Right lobe of liver (tissue), 6 donors: ENCODE measurements at regions not wholly inside any gene's neighbourhood (a gene's known extent, or its start where the extent isn't known, plus 50 kb on each side); places are given as distances from the start of the nearest gene placed in this dataset.

Source experiments
- ATAC-seq, 4 donors: fragments of 200-7000 bp; cut with Tn5 transposase; one replicate each; pipeline ENCODE4 v1.9.1; 2020; ENCODE audit warnings: mild to moderate bottlenecking in 4 of 4, moderate library complexity in 4 of 4
- DNase-seq, 3 donors: peaks; one replicate each; pipeline ENCODE4 v3.0.0-alpha.2; 2020
- H3K27ac ChIP-seq, 3 donors: fragments of 200-600 bp; one replicate each; pipeline ENCODE4 v1.8.0; 2022
- H3K27me3 ChIP-seq, 2 donors: fragments of 200-600 bp; one replicate each; pipeline ENCODE4 v1.8.0; 2022
- H3K36me3 ChIP-seq, 4 donors: fragments of 200-600 bp; sonication (generic) in 1 of 4; one replicate each; pipeline versions ENCODE4 v1.5.1 to v1.8.0; 2017 to 2022; ENCODE audit warnings: control low read depth in 1 of 4
- H3K4me1 ChIP-seq, 4 donors: fragments of 200-600 bp; sonication (generic) in 1 of 4; one replicate each; pipeline versions ENCODE4 v1.5.1 to v1.8.0; 2017 to 2022; ENCODE audit warnings: control low read depth in 1 of 4
- H3K4me3 ChIP-seq, 3 donors: fragments of 200-600 bp; one replicate each; pipeline ENCODE4 v1.8.0; 2022
- H3K9me3 ChIP-seq, 4 donors: fragments of 200-600 bp; sonication (generic) in 1 of 4; one replicate each; pipeline versions ENCODE4 v1.5.1 to v1.8.0; 2017 to 2022; ENCODE audit warnings: control low read depth in 1 of 4
- CTCF ChIP-seq, 4 donors: fragments of 200-600 bp in 3 of 4; fragments of 450-650 bp in 1 of 4; IDR thresholded peaks; one replicate each; pipeline versions ENCODE4 v1.5.1 to v1.8.0; 2016 to 2022; ENCODE audit warnings: antibody characterized with exemption in 4 of 4, mild to moderate bottlenecking in 2 of 4
- POLR2A ChIP-seq: fragments of 450-650 bp; IDR thresholded peaks from one replicate; pipeline ENCODE4 v1.6.1; 2017; ENCODE audit warnings: antibody characterized with exemption, mild to moderate bottlenecking
- WGBS: methylation state at CpG from one replicate; pipeline ENCODE4 v1.1.6; 2018; ENCODE audit warnings: low coverage, low lambda C conversion rate; ENCODE audit not compliant: insufficient coverage; ENCODE audit errors: missing lambda C conversion rate; 5-methylcytosine and 5-hydroxymethylcytosine counted together
- intact Hi-C, 2 donors: fragments of 100-400 bp; cut with DNase I; formaldehyde crosslinking; loops; one replicate each; pipeline versions ENCODE4 v1.11.2 to v1.14.1; 2022
- donor health status: DM: no; HTN: yes; CAD: no.
- donor health status: DM: no; HTN: no; CAD: no.
- donor health status: DM: no; HTN: no; CAD: no.
- donor health status: DM: no; HTN: yes; CAD: no.
- donor health status: DM: no; HTN: yes; CAD: no.

- Histone ChIP-seq H3K36me3 (no peaks in the 10 kb centered on the region), H3K27me3 (no peaks in the 10 kb centered on the region), H3K27ac (no peak overlapping the region), H3K4me1 (no peaks in the 10 kb centered on the region), H3K9me3 (no peaks in the 10 kb centered on the region), H3K4me3 (no peak overlapping the region)
- TF ChIP-seq CTCF (IDR thresholded peaks at IDR 0.05): no peak
- no peak for TF ChIP-seq POLR2A
- DNase-seq: no peak
- intact Hi-C loops: no loop called here
- no peak for ATAC-seq
- WGBS: 66% methylated on average over 7 of the region's 7 CpGs
These were observed 252.6 kb downstream of the RND3 start for GRCh38 chr2:150234787-150235446.

- no peaks in the 10 kb centered on the region for H3K36me3 ChIP-seq
- intact Hi-C loops: no loop called here
- ATAC-seq (no peak), DNase-seq (no peak)
- no peaks in the 10 kb centered on the region for H3K27me3 ChIP-seq
- H3K4me1 ChIP-seq: peaks cover 0 to 15% (median 0%) of the 10 kb centered on the region in 4 donors
- no peak for TF ChIP-seq POLR2A
- TF ChIP-seq CTCF (IDR thresholded peaks at IDR 0.05): no peak
- no peak overlapping the region for H3K4me3 ChIP-seq
- no peak overlapping the region for H3K27ac ChIP-seq
- H3K9me3 ChIP-seq: no peaks in the 10 kb centered on the region
These were observed 254.6 kb downstream of the RND3 start for GRCh38 chr2:150232871-150233270.

GRCh38 chr2:150232321-150232720 is 255.1 kb downstream of the RND3 start:
- Histone ChIP-seq H3K4me3 (no peak overlapping the region), H3K9me3 (no peaks in the 10 kb centered on the region), H3K27ac (no peak overlapping the region), H3K36me3 (no peaks in the 10 kb centered on the region), H3K4me1 (peaks cover 0 to 15% (median 0%) of the 10 kb centered on the region in 4 donors), H3K27me3 (no peaks in the 10 kb centered on the region)
- DNase-seq (no peak), ATAC-seq (no peak)
- WGBS: 82% methylated on average over 1 of the region's 1 CpG
- intact Hi-C loops: no loop called here
- TF ChIP-seq CTCF (IDR thresholded peaks at IDR 0.05) (no peak), POLR2A (no peak)

GRCh38 chr2:150230616-150231015 is 256.9 kb downstream of the RND3 start:
- no peak for ATAC-seq

More at GRCh38 chr2:150230616-150231015, 256.9 kb downstream of the RND3 start:
- H3K27me3 ChIP-seq: no peaks in the 10 kb centered on the region
- no peaks in the 10 kb centered on the region for H3K9me3 ChIP-seq
- no peak overlapping the region for H3K4me3 ChIP-seq
- TF ChIP-seq POLR2A (no peak), CTCF (IDR thresholded peaks at IDR 0.05) (no peak)
- no peak for DNase-seq
- intact Hi-C loops: no loop called here
- peaks cover 0 to 15% (median 0%) of the 10 kb centered on the region in 4 donors for H3K4me1 ChIP-seq
- H3K27ac ChIP-seq: no peak overlapping the region
- H3K36me3 ChIP-seq: no peaks in the 10 kb centered on the region
- 83% methylated on average over 1 of the region's 1 CpG for WGBS
